ENCODE measurements at regions not wholly inside any gene's neighbourhood (a gene's known extent, or its start where the extent isn't known, plus 50 kb on each side); places are given as distances from the start of the nearest gene placed in this dataset.
"Not testable (repeated sequence)": the region's sequence is repeated elsewhere in the genome, so short reads cannot be mapped to it uniquely, and the experiment has no call there.

GRCh38 chr6:47180633-47181032 lies 129.1 kb downstream of the TNFRSF21 start:
- DNase-seq (ENCODE audit: low read depth in 4 of 6, low spot score in 6 of 6) = no peak
- Histone ChIP-seq H3K9me3 (ENCODE audit: control insufficient read depth, insufficient read depth, low read length) (peaks cover 4% of the 10 kb centered on the region), H3K36me3 (ENCODE audit: control insufficient read depth, insufficient read depth, low read length) (no peaks in the 10 kb centered on the region), H3K27ac (ENCODE audit: low read depth, low read length) (no peak overlapping the region), H3K4me3 (ENCODE audit: low read depth, low read length) (no peak overlapping the region), H3K27me3 (ENCODE audit: control insufficient read depth, insufficient read depth, low read length) (no peaks in the 10 kb centered on the region), H3K4me1 (ENCODE audit: control insufficient read depth, insufficient read depth, low read length) (no peaks in the 10 kb centered on the region)
- 93% methylated on average over 2 of the region's 2 CpGs for WGBS (ENCODE audit: insufficient coverage)

- Histone ChIP-seq H3K9me3 (ENCODE audit: control insufficient read depth, insufficient read depth, low read length) (peaks cover 4% of the 10 kb centered on the region), H3K4me3 (ENCODE audit: low read depth, low read length) (no peak overlapping the region), H3K4me1 (ENCODE audit: control insufficient read depth, insufficient read depth, low read length) (no peaks in the 10 kb centered on the region), H3K27me3 (ENCODE audit: control insufficient read depth, insufficient read depth, low read length) (no peaks in the 10 kb centered on the region), H3K36me3 (ENCODE audit: control insufficient read depth, insufficient read depth, low read length) (no peaks in the 10 kb centered on the region), H3K27ac (ENCODE audit: low read depth, low read length) (no peak overlapping the region)
- DNase-seq (ENCODE audit: low read depth in 4 of 6, low spot score in 6 of 6) = no peak
Measured at GRCh38 chr6:47179286-47179685, 130.4 kb downstream of the TNFRSF21 start.

GRCh38 chr6:47175656-47176055 lies 133.5 kb upstream of the ADGRF1 start:
- H3K4me1 ChIP-seq (ENCODE audit: control insufficient read depth, insufficient read depth, low read length) = no peaks in the 10 kb centered on the region
- no peak overlapping the region for H3K27ac ChIP-seq (ENCODE audit: low read depth, low read length)
- no peaks in the 10 kb centered on the region for H3K9me3 ChIP-seq (ENCODE audit: control insufficient read depth, insufficient read depth, low read length)
- no peak for DNase-seq (ENCODE audit: low read depth in 4 of 6, low spot score in 6 of 6)
- no peak overlapping the region for H3K4me3 ChIP-seq (ENCODE audit: low read depth, low read length)
- no peaks in the 10 kb centered on the region for H3K27me3 ChIP-seq (ENCODE audit: control insufficient read depth, insufficient read depth, low read length)
- no peaks in the 10 kb centered on the region for H3K36me3 ChIP-seq (ENCODE audit: control insufficient read depth, insufficient read depth, low read length)
- WGBS (ENCODE audit: insufficient coverage) = 100% methylated on average over 3 of the region's 3 CpGs

- Histone ChIP-seq H3K4me1 (ENCODE audit: control insufficient read depth, insufficient read depth, low read length) (no peaks in the 10 kb centered on the region), H3K36me3 (ENCODE audit: control insufficient read depth, insufficient read depth, low read length) (no peaks in the 10 kb centered on the region), H3K27ac (ENCODE audit: low read depth, low read length) (no peak overlapping the region), H3K27me3 (ENCODE audit: control insufficient read depth, insufficient read depth, low read length) (no peaks in the 10 kb centered on the region), H3K9me3 (ENCODE audit: control insufficient read depth, insufficient read depth, low read length) (no peaks in the 10 kb centered on the region), H3K4me3 (ENCODE audit: low read depth, low read length) (no peak overlapping the region)
- 89% methylated on average over 4 of the region's 4 CpGs for WGBS (ENCODE audit: insufficient coverage)
- no peak for DNase-seq (ENCODE audit: low read depth in 4 of 6, low spot score in 6 of 6)
Measured at GRCh38 chr6:47174502-47175023, 132.4 kb upstream of the ADGRF1 start.

- not testable (repeated sequence) for H3K27me3 ChIP-seq (ENCODE audit: control insufficient read depth, insufficient read depth, low read length); H3K27ac ChIP-seq (ENCODE audit: low read depth, low read length); H3K4me1 ChIP-seq (ENCODE audit: control insufficient read depth, insufficient read depth, low read length); H3K9me3 ChIP-seq (ENCODE audit: control insufficient read depth, insufficient read depth, low read length); H3K36me3 ChIP-seq (ENCODE audit: control insufficient read depth, insufficient read depth, low read length); DNase-seq (ENCODE audit: low read depth in 4 of 6, low spot score in 6 of 6); H3K4me3 ChIP-seq (ENCODE audit: low read depth, low read length)
- 93% methylated on average over 3 of the region's 4 CpGs for WGBS (ENCODE audit: insufficient coverage)
Measured at GRCh38 chr6:47174063-47174462, 131.9 kb upstream of the ADGRF1 start.

GRCh38 chr6:47173145-47173544 lies 131.0 kb upstream of the ADGRF1 start:
- WGBS (ENCODE audit: insufficient coverage) = no CpG with 5 or more reads among the region's 3 CpGs
- not testable (repeated sequence) for H3K27ac ChIP-seq (ENCODE audit: low read depth, low read length); DNase-seq (ENCODE audit: low read depth in 4 of 6, low spot score in 6 of 6); H3K36me3 ChIP-seq (ENCODE audit: control insufficient read depth, insufficient read depth, low read length); H3K27me3 ChIP-seq (ENCODE audit: control insufficient read depth, insufficient read depth, low read length); H3K4me1 ChIP-seq (ENCODE audit: control insufficient read depth, insufficient read depth, low read length); H3K4me3 ChIP-seq (ENCODE audit: low read depth, low read length); H3K9me3 ChIP-seq (ENCODE audit: control insufficient read depth, insufficient read depth, low read length)

GRCh38 chr6:47170617-47170947 lies 128.4 kb upstream of the ADGRF1 start:
- DNase-seq (ENCODE audit: low read depth in 4 of 6, low spot score in 6 of 6) = no peak
- Histone ChIP-seq H3K27me3 (ENCODE audit: control insufficient read depth, insufficient read depth, low read length) (no peaks in the 10 kb centered on the region), H3K36me3 (ENCODE audit: control insufficient read depth, insufficient read depth, low read length) (no peaks in the 10 kb centered on the region), H3K4me3 (ENCODE audit: low read depth, low read length) (no peak overlapping the region), H3K4me1 (ENCODE audit: control insufficient read depth, insufficient read depth, low read length) (no peaks in the 10 kb centered on the region), H3K9me3 (ENCODE audit: control insufficient read depth, insufficient read depth, low read length) (no peaks in the 10 kb centered on the region), H3K27ac (ENCODE audit: low read depth, low read length) (no peak overlapping the region)
- WGBS (ENCODE audit: insufficient coverage) = no CpG with 5 or more reads among the region's 3 CpGs

GRCh38 chr6:47169785-47170616 lies 127.9 kb upstream of the ADGRF1 start:
- WGBS (ENCODE audit: insufficient coverage) = no CpG with 5 or more reads among the region's 1 CpG
- no peak for DNase-seq (ENCODE audit: low read depth in 4 of 6, low spot score in 6 of 6)

GRCh38 chr6:47168180-47168579 lies 126.0 kb upstream of the ADGRF1 start:
- Histone ChIP-seq H3K27ac (ENCODE audit: low read depth, low read length) (no peak overlapping the region), H3K9me3 (ENCODE audit: control insufficient read depth, insufficient read depth, low read length) (no peaks in the 10 kb centered on the region), H3K27me3 (ENCODE audit: control insufficient read depth, insufficient read depth, low read length) (no peaks in the 10 kb centered on the region), H3K4me1 (ENCODE audit: control insufficient read depth, insufficient read depth, low read length) (no peaks in the 10 kb centered on the region), H3K36me3 (ENCODE audit: control insufficient read depth, insufficient read depth, low read length) (no peaks in the 10 kb centered on the region), H3K4me3 (ENCODE audit: low read depth, low read length) (no peak overlapping the region)
- whole genome bisulfite sequencing (ENCODE audit: insufficient coverage) = 82% methylated on average over 1 of the region's 2 CpGs
- DNase-seq (ENCODE audit: low read depth in 4 of 6, low spot score in 6 of 6) = no peak

More at GRCh38 chr6:47169785-47170616, 127.9 kb upstream of the ADGRF1 start:
- no peak overlapping the region for H3K27ac ChIP-seq (ENCODE audit: low read depth, low read length)
- H3K36me3 ChIP-seq (ENCODE audit: control insufficient read depth, insufficient read depth, low read length) = no peaks in the 10 kb centered on the region
- no peak overlapping the region for H3K4me3 ChIP-seq (ENCODE audit: low read depth, low read length)
- no peaks in the 10 kb centered on the region for H3K27me3 ChIP-seq (ENCODE audit: control insufficient read depth, insufficient read depth, low read length)
- no peaks in the 10 kb centered on the region for H3K4me1 ChIP-seq (ENCODE audit: control insufficient read depth, insufficient read depth, low read length)
- no peaks in the 10 kb centered on the region for H3K9me3 ChIP-seq (ENCODE audit: control insufficient read depth, insufficient read depth, low read length)

GRCh38 chr6:47165918-47166317 lies 123.8 kb upstream of the ADGRF1 start:
- no peaks in the 10 kb centered on the region for H3K36me3 ChIP-seq (ENCODE audit: control insufficient read depth, insufficient read depth, low read length)
- DNase-seq (ENCODE audit: low read depth in 4 of 6, low spot score in 6 of 6) = no peak
- no peak overlapping the region for H3K4me3 ChIP-seq (ENCODE audit: low read depth, low read length)
- no peak overlapping the region for H3K27ac ChIP-seq (ENCODE audit: low read depth, low read length)
- H3K4me1 ChIP-seq (ENCODE audit: control insufficient read depth, insufficient read depth, low read length) = no peaks in the 10 kb centered on the region
- H3K9me3 ChIP-seq (ENCODE audit: control insufficient read depth, insufficient read depth, low read length) = no peaks in the 10 kb centered on the region
- no peaks in the 10 kb centered on the region for H3K27me3 ChIP-seq (ENCODE audit: control insufficient read depth, insufficient read depth, low read length)
- no CpG with 5 or more reads among the region's 1 CpG for WGBS (ENCODE audit: insufficient coverage)

Measured in spinal cord (tissue), 9 donors.